ENCODE measurements at regions not wholly inside any gene's neighbourhood (a gene's known extent, or its start where the extent isn't known, plus 50 kb on each side); places are given as distances from the start of the nearest gene placed in this dataset.

- no peak overlapping the region for H3K4me3 ChIP-seq (ENCODE audit: low read depth, low read length)
- no peak for TF ChIP-seq CTCF (IDR thresholded peaks at IDR 0.05; ENCODE audit: borderline replicate concordance, insufficient read depth, low read depth, low read length)
These were observed 68.6 kb upstream of the CCND1 start for GRCh38 chr11:69572233-69572860.

GRCh38 chr11:69572861-69573260 lies 68.1 kb upstream of the CCND1 start:
- no peak for TF ChIP-seq CTCF (IDR thresholded peaks at IDR 0.05; ENCODE audit: borderline replicate concordance, insufficient read depth, low read depth, low read length)
- H3K4me3 ChIP-seq (ENCODE audit: low read depth, low read length), result no peak overlapping the region

- no peak for TF ChIP-seq CTCF (IDR thresholded peaks at IDR 0.05; ENCODE audit: borderline replicate concordance, insufficient read depth, low read depth, low read length)
- H3K4me3 ChIP-seq (ENCODE audit: low read depth, low read length), result no peak overlapping the region
These were observed 67.0 kb upstream of the CCND1 start for GRCh38 chr11:69573761-69574607.

- TF ChIP-seq CTCF (IDR thresholded peaks at IDR 0.05; ENCODE audit: borderline replicate concordance, insufficient read depth, low read depth, low read length), result no peak
- no peak overlapping the region for H3K4me3 ChIP-seq (ENCODE audit: low read depth, low read length)
These were observed 66.2 kb upstream of the CCND1 start for GRCh38 chr11:69574608-69575255.

- TF ChIP-seq CTCF (IDR thresholded peaks at IDR 0.05; ENCODE audit: borderline replicate concordance, insufficient read depth, low read depth, low read length), result no peak
- no peak overlapping the region for H3K4me3 ChIP-seq (ENCODE audit: low read depth, low read length)
These were observed 65.5 kb upstream of the CCND1 start for GRCh38 chr11:69575296-69576068.

- no peak overlapping the region for H3K4me3 ChIP-seq (ENCODE audit: low read depth, low read length)
- TF ChIP-seq CTCF (IDR thresholded peaks at IDR 0.05; ENCODE audit: borderline replicate concordance, insufficient read depth, low read depth, low read length), result no peak
These were observed 64.7 kb upstream of the CCND1 start for GRCh38 chr11:69576069-69576782.

Measured in GM12875 (cell line).